ENCODE measurements at regions not wholly inside any gene's neighbourhood (a gene's known extent, or its start where the extent isn't known, plus 50 kb on each side); places are given as distances from the start of the nearest gene placed in this dataset.
"Not testable (repeated sequence)": the region's sequence is repeated elsewhere in the genome, so short reads cannot be mapped to it uniquely, and the experiment has no call there.

- TF ChIP-seq, protein P1, sequence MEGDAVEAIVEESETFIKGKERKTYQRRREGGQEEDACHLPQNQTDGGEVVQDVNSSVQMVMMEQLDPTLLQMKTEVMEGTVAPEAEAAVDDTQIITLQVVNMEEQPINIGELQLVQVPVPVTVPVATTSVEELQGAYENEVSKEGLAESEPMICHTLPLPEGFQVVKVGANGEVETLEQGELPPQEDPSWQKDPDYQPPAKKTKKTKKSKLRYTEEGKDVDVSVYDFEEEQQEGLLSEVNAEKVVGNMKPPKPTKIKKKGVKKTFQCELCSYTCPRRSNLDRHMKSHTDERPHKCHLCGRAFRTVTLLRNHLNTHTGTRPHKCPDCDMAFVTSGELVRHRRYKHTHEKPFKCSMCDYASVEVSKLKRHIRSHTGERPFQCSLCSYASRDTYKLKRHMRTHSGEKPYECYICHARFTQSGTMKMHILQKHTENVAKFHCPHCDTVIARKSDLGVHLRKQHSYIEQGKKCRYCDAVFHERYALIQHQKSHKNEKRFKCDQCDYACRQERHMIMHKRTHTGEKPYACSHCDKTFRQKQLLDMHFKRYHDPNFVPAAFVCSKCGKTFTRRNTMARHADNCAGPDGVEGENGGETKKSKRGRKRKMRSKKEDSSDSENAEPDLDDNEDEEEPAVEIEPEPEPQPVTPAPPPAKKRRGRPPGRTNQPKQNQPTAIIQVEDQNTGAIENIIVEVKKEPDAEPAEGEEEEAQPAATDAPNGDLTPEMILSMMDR (IDR thresholded peaks at IDR 0.05; ENCODE audit: low read depth, low read length, missing input control) = no peak
- TF ChIP-seq JUND (IDR thresholded peaks at IDR 0.05) = no peak
- no peak for TF ChIP-seq SP1 (IDR thresholded peaks at IDR 0.05)
- no peak for TF ChIP-seq HNF4G (IDR thresholded peaks at IDR 0.05)
These were observed 200.3 kb downstream of the HTR1B start (continued) for GRCh38 chr6:77263003-77263402.

DNA sequence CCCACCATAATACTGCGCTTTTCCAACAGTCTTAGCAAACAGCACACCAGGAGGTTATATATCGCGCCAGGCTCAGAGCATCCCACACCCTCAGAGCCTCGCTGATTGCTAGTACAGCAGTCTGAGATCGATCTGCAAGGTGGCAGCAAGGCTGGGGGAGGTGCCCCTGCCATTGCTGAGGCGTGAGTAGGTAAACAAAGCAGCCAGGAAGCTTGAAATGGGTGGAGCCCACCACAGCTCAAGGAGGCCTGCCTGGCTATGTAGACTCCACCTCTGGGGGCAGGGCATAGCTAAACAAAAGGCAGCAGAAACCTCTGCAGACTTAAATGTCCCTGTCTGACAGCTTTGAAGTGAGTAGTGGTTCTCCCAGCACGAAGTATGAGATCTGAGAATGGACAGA, 211.5 kb downstream of the HTR1B start:
- H3K9ac ChIP-seq (ENCODE audit: low read depth in 1 of 2, low read length in 2 of 2); H3K27ac ChIP-seq (ENCODE audit: low read depth in 1 of 2, low read length in 2 of 2); DNase-seq (ENCODE audit: low spot score); H3K4me3 ChIP-seq (ENCODE audit: low read depth in 1 of 3, low read length in 3 of 3); H3K36me3 ChIP-seq (ENCODE audit: control insufficient read depth in 4 of 4, insufficient read depth in 3 of 4, low read depth in 1 of 4, low read length in 3 of 4); H3K27me3 ChIP-seq (ENCODE audit: control insufficient read depth in 4 of 4, insufficient read depth in 4 of 4, low read length in 3 of 4); H3K9me3 ChIP-seq (ENCODE audit: control insufficient read depth in 4 of 4, low read length in 3 of 4); H3K4me1 ChIP-seq (ENCODE audit: control insufficient read depth in 4 of 4, insufficient read depth in 4 of 4, low read length in 3 of 4): not testable (repeated sequence)
- 74% methylated on average over 7 of the region's 7 CpGs for WGBS

GRCh38 chr6:77249560-77249959, 213.7 kb downstream of the HTR1B start:
- Histone ChIP-seq H3K4me1 (ENCODE audit: control insufficient read depth in 4 of 4, insufficient read depth in 4 of 4, low read length in 3 of 4) (no peaks in the 10 kb centered on the region), H3K27ac (ENCODE audit: low read depth in 1 of 2, low read length in 2 of 2) (no peak overlapping the region), H3K4me3 (ENCODE audit: low read depth in 1 of 3, low read length in 3 of 3) (no peak overlapping the region), H3K9me3 (ENCODE audit: control insufficient read depth in 4 of 4, low read length in 3 of 4) (no peaks in the 10 kb centered on the region), H3K36me3 (ENCODE audit: control insufficient read depth in 4 of 4, insufficient read depth in 3 of 4, low read depth in 1 of 4, low read length in 3 of 4) (no peaks in the 10 kb centered on the region), H3K9ac (ENCODE audit: low read depth in 1 of 2, low read length in 2 of 2) (no peak overlapping the region), H3K27me3 (ENCODE audit: control insufficient read depth in 4 of 4, insufficient read depth in 4 of 4, low read length in 3 of 4) (no peaks in the 10 kb centered on the region)
- no peak for DNase-seq (ENCODE audit: low spot score)
- no peak for TF ChIP-seq HNF4G (IDR thresholded peaks at IDR 0.05)
- no peak for TF ChIP-seq ATF3 (IDR thresholded peaks at IDR 0.05)
- TF ChIP-seq, protein P2, sequence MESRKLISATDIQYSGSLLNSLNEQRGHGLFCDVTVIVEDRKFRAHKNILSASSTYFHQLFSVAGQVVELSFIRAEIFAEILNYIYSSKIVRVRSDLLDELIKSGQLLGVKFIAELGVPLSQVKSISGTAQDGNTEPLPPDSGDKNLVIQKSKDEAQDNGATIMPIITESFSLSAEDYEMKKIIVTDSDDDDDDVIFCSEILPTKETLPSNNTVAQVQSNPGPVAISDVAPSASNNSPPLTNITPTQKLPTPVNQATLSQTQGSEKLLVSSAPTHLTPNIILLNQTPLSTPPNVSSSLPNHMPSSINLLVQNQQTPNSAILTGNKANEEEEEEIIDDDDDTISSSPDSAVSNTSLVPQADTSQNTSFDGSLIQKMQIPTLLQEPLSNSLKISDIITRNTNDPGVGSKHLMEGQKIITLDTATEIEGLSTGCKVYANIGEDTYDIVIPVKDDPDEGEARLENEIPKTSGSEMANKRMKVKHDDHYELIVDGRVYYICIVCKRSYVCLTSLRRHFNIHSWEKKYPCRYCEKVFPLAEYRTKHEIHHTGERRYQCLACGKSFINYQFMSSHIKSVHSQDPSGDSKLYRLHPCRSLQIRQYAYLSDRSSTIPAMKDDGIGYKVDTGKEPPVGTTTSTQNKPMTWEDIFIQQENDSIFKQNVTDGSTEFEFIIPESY (IDR thresholded peaks at IDR 0.05) = no peak
- TF ChIP-seq, protein P1 (IDR thresholded peaks at IDR 0.05; ENCODE audit: low read depth, low read length, missing input control) = no peak
- TF ChIP-seq TAF1 (conservative IDR thresholded peaks at IDR 0.05) = no peak
- TF ChIP-seq JUND (IDR thresholded peaks at IDR 0.05) = no peak
- no peak for TF ChIP-seq FOXA1 (IDR thresholded peaks at IDR 0.05)
- TF ChIP-seq, protein P3, sequence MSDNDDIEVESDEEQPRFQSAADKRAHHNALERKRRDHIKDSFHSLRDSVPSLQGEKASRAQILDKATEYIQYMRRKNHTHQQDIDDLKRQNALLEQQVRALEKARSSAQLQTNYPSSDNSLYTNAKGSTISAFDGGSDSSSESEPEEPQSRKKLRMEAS (IDR thresholded peaks at IDR 0.05) = no peak
- no peak for TF ChIP-seq YY1 (IDR thresholded peaks at IDR 0.05)
- no peak for TF ChIP-seq FOXA2 (IDR thresholded peaks at IDR 0.05)
- TF ChIP-seq EGR1 (IDR thresholded peaks at IDR 0.05; ENCODE audit: low read depth in 2 of 2) = no peak
- no peak for TF ChIP-seq REST (IDR thresholded peaks at IDR 0.05)
- TF ChIP-seq HNF4A (conservative IDR thresholded peaks at IDR 0.05) = no peak
- no peak for TF ChIP-seq SP1 (IDR thresholded peaks at IDR 0.05)
- no peak for TF ChIP-seq RAD21 (IDR thresholded peaks at IDR 0.05)
- no peak for TF ChIP-seq GABPA (IDR thresholded peaks at IDR 0.05 in 1 of 2, conservative IDR thresholded peaks at IDR 0.05 in 1 of 2)
- no peak for TF ChIP-seq NR2F2 (IDR thresholded peaks at IDR 0.05)
- TF ChIP-seq RXRA (IDR thresholded peaks at IDR 0.05) = no peak
- 82% methylated on average over 1 of the region's 1 CpG for WGBS

Data from liver (tissue), 8 donors.